ENCODE measurements at regions not wholly inside any gene's neighbourhood (a gene's known extent, or its start where the extent isn't known, plus 50 kb on each side); places are given as distances from the start of the nearest gene placed in this dataset.

DNA sequence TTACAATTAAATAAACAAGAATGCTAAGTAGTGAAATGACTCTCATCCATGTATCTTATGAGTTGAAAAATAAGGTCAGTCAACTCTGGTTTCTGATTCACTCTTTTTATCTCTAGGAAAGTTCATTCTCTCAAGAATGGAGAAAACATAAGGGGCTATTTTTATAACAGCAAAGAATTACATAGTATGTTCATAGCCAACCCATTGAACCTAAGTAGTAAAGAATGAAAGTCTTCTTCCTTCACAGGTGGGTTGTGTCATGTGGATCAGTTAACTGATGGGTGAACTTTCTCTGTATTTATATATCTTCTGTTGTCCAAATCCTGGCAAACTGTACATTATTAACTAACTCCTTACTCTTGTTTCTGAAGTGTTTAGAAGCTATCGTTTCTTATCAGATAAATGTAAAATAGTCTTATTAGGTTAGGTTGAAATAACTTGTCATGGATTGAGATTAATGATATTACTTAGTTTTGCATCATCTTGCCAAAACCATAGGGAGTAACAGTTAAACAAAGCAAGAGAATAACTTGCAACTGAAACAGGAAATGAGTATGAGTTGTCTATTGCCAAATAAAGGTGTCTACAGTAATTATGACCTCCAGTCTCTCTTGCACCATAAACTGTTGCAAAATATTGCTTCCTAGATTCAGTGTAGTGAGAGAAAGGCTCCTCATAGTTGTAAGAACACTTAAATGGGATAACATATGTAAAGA lies 86.8 kb downstream of the ANKRD7 start:
- no peak for DNase-seq (ENCODE audit: extremely low spot score, unreplicated experiment)
- Mint-ChIP-seq H3K36me3 (no peaks in the 10 kb centered on the region), H3K9me3 (peaks cover 7% of the 10 kb centered on the region), H3K27me3 (no peaks in the 10 kb centered on the region), H3K4me1 (ENCODE audit: unreplicated experiment) (no peaks in the 10 kb centered on the region), H3K4me3 (no peak overlapping the region), H3K27ac (no peak overlapping the region)
- TF ChIP-seq, protein P1, sequence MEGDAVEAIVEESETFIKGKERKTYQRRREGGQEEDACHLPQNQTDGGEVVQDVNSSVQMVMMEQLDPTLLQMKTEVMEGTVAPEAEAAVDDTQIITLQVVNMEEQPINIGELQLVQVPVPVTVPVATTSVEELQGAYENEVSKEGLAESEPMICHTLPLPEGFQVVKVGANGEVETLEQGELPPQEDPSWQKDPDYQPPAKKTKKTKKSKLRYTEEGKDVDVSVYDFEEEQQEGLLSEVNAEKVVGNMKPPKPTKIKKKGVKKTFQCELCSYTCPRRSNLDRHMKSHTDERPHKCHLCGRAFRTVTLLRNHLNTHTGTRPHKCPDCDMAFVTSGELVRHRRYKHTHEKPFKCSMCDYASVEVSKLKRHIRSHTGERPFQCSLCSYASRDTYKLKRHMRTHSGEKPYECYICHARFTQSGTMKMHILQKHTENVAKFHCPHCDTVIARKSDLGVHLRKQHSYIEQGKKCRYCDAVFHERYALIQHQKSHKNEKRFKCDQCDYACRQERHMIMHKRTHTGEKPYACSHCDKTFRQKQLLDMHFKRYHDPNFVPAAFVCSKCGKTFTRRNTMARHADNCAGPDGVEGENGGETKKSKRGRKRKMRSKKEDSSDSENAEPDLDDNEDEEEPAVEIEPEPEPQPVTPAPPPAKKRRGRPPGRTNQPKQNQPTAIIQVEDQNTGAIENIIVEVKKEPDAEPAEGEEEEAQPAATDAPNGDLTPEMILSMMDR (conservative IDR thresholded peaks at IDR 0.05): no peak

DNA sequence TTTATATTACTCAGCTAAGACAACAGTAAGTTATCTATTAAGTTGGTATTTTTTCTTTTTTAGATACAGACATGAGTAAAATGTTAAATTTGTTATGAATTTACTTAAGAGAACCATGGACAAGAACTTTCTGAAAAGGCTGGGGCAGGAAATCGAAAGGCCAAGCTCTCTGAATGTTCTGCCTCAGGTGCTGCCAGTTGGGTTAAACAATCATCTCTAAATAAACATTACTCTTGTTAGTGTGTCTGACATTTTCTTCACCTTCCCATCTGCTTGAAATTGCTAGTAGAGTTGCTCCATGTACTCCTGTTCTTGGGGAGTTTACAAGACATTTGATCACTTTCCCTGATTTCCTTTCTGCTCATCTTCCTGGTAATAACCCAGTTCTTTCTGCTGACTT lies 87.5 kb downstream of the ANKRD7 start:
- no peak overlapping the region for H3K4me3 Mint-ChIP-seq
- no peak for DNase-seq (ENCODE audit: extremely low spot score, unreplicated experiment)
- H3K4me1 Mint-ChIP-seq (ENCODE audit: unreplicated experiment): no peaks in the 10 kb centered on the region
- H3K36me3 Mint-ChIP-seq: no peaks in the 10 kb centered on the region
- peaks cover 11% of the 10 kb centered on the region for H3K9me3 Mint-ChIP-seq
- peaks cover 5% of the 10 kb centered on the region for H3K27me3 Mint-ChIP-seq
- H3K27ac Mint-ChIP-seq: no peak overlapping the region
- TF ChIP-seq, protein P1 (conservative IDR thresholded peaks at IDR 0.05): no peak

DNA sequence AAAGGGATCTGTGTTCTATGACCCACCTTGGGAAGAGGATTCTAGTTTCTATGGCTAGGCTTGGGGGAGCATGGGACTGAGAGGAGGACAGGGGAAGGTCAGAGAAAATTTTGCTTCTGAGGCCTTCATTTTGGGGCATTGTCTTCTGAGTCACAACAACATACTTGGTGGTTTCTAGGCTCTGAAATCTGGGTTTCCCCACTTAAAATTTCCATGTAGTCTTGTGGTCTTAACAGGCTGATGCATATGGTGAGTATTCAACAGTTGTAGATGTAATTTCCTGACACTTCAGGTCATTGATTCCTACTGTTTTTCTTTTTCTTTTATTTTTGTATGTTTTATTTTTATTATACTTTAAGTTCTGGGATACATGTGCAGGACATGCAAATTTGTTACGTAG lies 88.5 kb downstream of the ANKRD7 start:
- peaks cover 5% of the 10 kb centered on the region for H3K27me3 Mint-ChIP-seq
- no peaks in the 10 kb centered on the region for H3K4me1 Mint-ChIP-seq (ENCODE audit: unreplicated experiment)
- TF ChIP-seq, protein P1 (conservative IDR thresholded peaks at IDR 0.05): no peak
- H3K9me3 Mint-ChIP-seq: peaks cover 12% of the 10 kb centered on the region
- no peaks in the 10 kb centered on the region for H3K36me3 Mint-ChIP-seq
- no peak overlapping the region for H3K4me3 Mint-ChIP-seq
- DNase-seq (ENCODE audit: extremely low spot score, unreplicated experiment): no peak
- no peak overlapping the region for H3K27ac Mint-ChIP-seq

DNA sequence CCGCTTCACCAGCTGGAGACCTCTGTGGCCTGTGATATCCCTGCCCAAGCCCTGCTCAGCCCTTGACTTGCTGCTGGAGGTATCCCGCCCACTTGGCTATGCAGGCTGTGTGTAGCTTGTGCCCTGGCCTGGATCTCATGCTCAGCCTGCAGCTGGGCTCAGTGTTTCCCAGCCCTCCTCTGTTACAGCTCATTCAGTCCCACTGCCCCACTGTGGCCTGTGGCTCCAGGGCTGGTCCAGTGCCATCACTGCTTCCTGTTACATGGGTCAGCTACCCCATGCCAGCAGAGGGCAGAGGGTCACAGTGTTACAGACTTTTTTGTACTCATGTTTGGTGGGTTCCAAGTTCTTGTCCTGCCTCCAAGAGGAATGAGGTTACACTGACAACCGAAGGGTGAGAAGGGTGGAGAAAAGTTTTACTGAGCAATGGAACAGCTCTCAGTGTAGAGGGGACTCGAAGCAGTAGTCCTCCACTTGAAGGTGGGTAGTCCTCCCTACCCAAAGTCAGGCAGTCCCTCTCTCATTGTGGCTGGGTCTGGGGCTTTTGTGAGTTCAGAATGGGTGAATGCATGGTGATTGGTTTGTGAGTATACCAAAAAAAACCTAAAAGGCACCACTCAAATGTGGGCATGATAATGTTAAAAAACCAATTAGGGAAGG lies 100.4 kb downstream of the ANKRD7 start:
- no peak for DNase-seq (ENCODE audit: extremely low spot score, unreplicated experiment)
- Mint-ChIP-seq H3K27ac (no peak overlapping the region), H3K4me3 (no peak overlapping the region), H3K4me1 (ENCODE audit: unreplicated experiment) (peaks cover 3% of the 10 kb centered on the region), H3K9me3 (no peaks in the 10 kb centered on the region), H3K27me3 (no peaks in the 10 kb centered on the region), H3K36me3 (no peaks in the 10 kb centered on the region)
- TF ChIP-seq, protein P1 (conservative IDR thresholded peaks at IDR 0.05): no peak

DNA sequence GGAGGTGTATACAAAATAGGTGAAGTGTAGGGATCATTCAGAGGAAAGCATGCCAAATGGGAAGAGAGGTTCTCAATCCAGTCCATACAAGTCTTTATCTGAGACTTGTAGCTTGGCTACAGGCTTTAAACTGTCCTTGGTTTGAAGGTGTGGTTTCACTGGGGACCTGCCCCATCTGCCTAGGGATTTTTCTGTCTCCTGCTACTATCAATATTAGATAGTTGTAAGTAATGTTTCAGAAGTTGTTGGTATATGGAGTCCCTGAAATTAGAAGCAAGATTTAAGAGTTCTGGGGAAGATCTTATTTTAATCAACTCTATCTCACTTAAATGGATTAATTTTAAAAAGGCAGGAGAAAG lies 100.9 kb downstream of the ANKRD7 start:
- H3K27ac Mint-ChIP-seq: no peak overlapping the region
- DNase-seq (ENCODE audit: extremely low spot score, unreplicated experiment): no peak
- H3K27me3 Mint-ChIP-seq: no peaks in the 10 kb centered on the region
- no peaks in the 10 kb centered on the region for H3K9me3 Mint-ChIP-seq
- H3K4me1 Mint-ChIP-seq (ENCODE audit: unreplicated experiment): peaks cover 8% of the 10 kb centered on the region
- H3K4me3 Mint-ChIP-seq: no peak overlapping the region
- TF ChIP-seq, protein P1 (conservative IDR thresholded peaks at IDR 0.05): no peak
- H3K36me3 Mint-ChIP-seq: no peaks in the 10 kb centered on the region
